ENCODE measurements at regions not wholly inside any gene's neighbourhood (a gene's known extent, or its start where the extent isn't known, plus 50 kb on each side); places are given as distances from the start of the nearest gene placed in this dataset.

DNA sequence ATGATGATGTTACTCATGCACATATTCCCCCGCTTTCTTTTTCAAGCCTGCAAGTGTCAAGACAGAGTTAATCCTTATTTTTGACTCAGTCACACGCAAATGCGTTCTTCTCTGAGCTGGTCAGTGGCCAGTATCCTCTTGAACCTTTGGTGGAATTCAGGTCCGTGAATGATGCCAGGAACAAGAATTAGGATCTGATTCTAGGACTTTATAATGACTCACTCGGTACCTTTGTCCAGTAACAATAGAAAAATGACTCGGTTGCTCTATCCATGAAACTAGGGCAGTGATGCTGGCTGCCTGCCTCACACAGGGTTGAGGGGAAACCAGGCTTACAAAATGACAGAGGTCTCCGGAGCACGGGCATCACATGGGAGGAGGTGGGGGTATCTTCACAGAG lies 185.8 kb upstream of the NUDT4 start:
- Histone ChIP-seq H3K27ac (ENCODE audit: low read depth, low read length) (peak overlapping the region; percentile 59), H3K4me1 (ENCODE audit: control insufficient read depth, insufficient read depth, low read length, unreplicated experiment) (peaks cover 22% of the 10 kb centered on the region), H3K36me3 (ENCODE audit: insufficient read depth, low read length) (no peaks in the 10 kb centered on the region), H3K79me2 (ENCODE audit: control insufficient read depth, insufficient read depth, low read length, unreplicated experiment) (no peaks in the 10 kb centered on the region), H2AFZ (ENCODE audit: low read length, unreplicated experiment) (peak overlapping the region; percentile 92), H3K27me3 (ENCODE audit: insufficient read depth, low read length) (no peaks in the 10 kb centered on the region), H3K4me3 (ENCODE audit: low read depth, low read length) (peak overlapping the region; percentile 68)

DNA sequence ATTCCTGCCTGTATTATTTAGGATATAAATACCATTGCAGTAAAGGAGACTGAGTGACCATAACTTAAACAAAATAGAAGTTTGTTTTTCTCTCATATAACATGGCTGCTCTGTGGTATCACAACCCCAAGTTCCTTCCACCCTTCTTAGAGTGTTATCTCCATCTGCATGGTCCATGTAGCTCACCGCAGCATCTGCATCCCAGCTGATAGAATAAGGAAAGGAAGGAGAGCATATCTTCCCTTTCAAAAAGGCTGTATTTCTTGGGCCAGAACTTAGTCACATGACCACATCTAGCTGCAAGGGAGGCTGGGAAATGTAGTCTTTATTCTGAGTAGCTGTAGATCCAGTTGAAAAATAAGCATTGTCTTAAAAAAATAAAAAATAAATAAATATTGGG lies 184.8 kb upstream of the NUDT4 start:
- no peaks in the 10 kb centered on the region for H3K27me3 ChIP-seq (ENCODE audit: insufficient read depth, low read length)
- H3K4me1 ChIP-seq (ENCODE audit: control insufficient read depth, insufficient read depth, low read length, unreplicated experiment): peaks cover 31% of the 10 kb centered on the region
- H3K4me3 ChIP-seq (ENCODE audit: low read depth, low read length): no peak overlapping the region
- H2AFZ ChIP-seq (ENCODE audit: low read length, unreplicated experiment): no peak overlapping the region
- H3K36me3 ChIP-seq (ENCODE audit: insufficient read depth, low read length): no peaks in the 10 kb centered on the region
- no peaks in the 10 kb centered on the region for H3K79me2 ChIP-seq (ENCODE audit: control insufficient read depth, insufficient read depth, low read length, unreplicated experiment)
- no peak overlapping the region for H3K27ac ChIP-seq (ENCODE audit: low read depth, low read length)

DNA sequence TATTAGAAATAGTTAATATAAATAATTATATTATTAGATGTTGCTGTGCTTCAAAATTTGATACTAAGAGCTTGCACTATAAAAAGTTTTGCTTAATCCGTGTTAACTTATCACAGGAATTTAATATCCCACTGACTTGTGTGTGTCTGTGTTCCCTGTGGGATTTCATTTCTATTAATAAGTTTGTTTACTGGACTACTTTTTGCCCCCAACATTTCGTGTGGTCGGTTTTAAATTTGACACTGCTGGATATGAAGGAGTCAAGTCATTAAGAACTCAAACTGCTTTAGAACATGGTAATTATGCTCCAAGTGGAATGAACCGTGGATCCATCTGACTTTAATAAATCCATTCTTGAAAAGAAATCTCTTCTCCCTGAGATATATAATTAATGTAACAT lies 182.2 kb upstream of the NUDT4 start:
- no peaks in the 10 kb centered on the region for H3K36me3 ChIP-seq (ENCODE audit: insufficient read depth, low read length)
- no peak overlapping the region for H2AFZ ChIP-seq (ENCODE audit: low read length, unreplicated experiment)
- no peaks in the 10 kb centered on the region for H3K79me2 ChIP-seq (ENCODE audit: control insufficient read depth, insufficient read depth, low read length, unreplicated experiment)
- H3K4me3 ChIP-seq (ENCODE audit: low read depth, low read length): no peak overlapping the region
- no peak overlapping the region for H3K27ac ChIP-seq (ENCODE audit: low read depth, low read length)
- H3K27me3 ChIP-seq (ENCODE audit: insufficient read depth, low read length): no peaks in the 10 kb centered on the region
- peaks cover 55% of the 10 kb centered on the region for H3K4me1 ChIP-seq (ENCODE audit: control insufficient read depth, insufficient read depth, low read length, unreplicated experiment)

DNA sequence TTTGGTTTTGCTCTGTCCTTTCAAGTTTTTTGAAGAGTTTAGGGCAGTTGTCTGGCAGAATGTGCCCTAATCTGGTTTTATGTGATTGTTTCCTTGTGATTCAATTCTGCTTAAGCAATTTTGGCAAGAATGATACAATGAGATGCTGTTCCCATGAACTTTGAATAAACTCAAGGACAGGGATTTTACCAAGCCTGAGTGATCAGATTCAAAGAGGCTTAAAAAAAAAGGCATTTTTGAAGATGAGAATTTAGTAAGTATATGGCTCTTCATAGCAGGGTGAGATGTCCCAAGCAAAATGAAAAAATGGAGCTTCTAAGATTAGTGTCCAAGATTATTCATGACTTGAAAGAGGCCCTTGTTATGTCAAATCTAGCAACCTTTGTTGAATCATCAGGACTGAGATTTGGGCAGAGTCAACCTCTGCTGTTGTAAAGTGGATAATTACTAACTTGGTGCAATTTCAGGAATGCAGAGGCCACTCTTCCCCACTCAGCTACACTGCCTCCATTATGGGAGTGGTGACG lies 180.6 kb upstream of the NUDT4 start:
- Histone ChIP-seq H3K4me1 (ENCODE audit: control insufficient read depth, insufficient read depth, low read length, unreplicated experiment) (peaks cover 44% of the 10 kb centered on the region), H3K36me3 (ENCODE audit: insufficient read depth, low read length) (no peaks in the 10 kb centered on the region), H3K27me3 (ENCODE audit: insufficient read depth, low read length) (no peaks in the 10 kb centered on the region), H2AFZ (ENCODE audit: low read length, unreplicated experiment) (peak overlapping the region; percentile 26), H3K79me2 (ENCODE audit: control insufficient read depth, insufficient read depth, low read length, unreplicated experiment) (no peaks in the 10 kb centered on the region), H3K27ac (ENCODE audit: low read depth, low read length) (peak overlapping the region; percentile 25; the same call in 1 of the 2 replicates), H3K4me3 (ENCODE audit: low read depth, low read length) (no peak overlapping the region; the same call in 1 of the 2 replicates)

DNA sequence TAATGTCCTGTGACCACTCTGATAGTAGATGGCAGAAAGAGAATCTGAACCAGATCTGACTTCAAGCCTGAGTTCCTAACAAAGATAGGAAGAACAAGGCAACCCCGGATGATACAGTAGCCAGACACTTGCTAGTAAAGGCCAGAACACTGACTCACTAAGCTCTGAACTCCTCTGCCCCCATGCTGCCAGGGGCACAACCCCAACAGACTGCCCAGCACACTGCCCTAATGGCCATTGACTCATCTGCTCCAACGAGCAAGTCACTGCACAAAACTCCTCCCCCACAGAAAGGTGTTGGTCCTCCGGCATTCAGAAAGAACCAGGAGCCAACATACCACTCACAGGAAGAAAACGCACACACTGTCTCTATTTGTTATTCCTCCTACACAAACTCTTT lies 179.6 kb upstream of the NUDT4 start:
- H3K27ac ChIP-seq (ENCODE audit: low read depth, low read length): peak overlapping the region; percentile 25
- H3K79me2 ChIP-seq (ENCODE audit: control insufficient read depth, insufficient read depth, low read length, unreplicated experiment): no peaks in the 10 kb centered on the region
- no peak overlapping the region for H2AFZ ChIP-seq (ENCODE audit: low read length, unreplicated experiment)
- H3K4me1 ChIP-seq (ENCODE audit: control insufficient read depth, insufficient read depth, low read length, unreplicated experiment): peaks cover 39% of the 10 kb centered on the region
- peak overlapping the region; percentile 15; the same call in 1 of the 2 replicates for H3K4me3 ChIP-seq (ENCODE audit: low read depth, low read length)
- H3K27me3 ChIP-seq (ENCODE audit: insufficient read depth, low read length): no peaks in the 10 kb centered on the region
- H3K36me3 ChIP-seq (ENCODE audit: insufficient read depth, low read length): no peaks in the 10 kb centered on the region

DNA sequence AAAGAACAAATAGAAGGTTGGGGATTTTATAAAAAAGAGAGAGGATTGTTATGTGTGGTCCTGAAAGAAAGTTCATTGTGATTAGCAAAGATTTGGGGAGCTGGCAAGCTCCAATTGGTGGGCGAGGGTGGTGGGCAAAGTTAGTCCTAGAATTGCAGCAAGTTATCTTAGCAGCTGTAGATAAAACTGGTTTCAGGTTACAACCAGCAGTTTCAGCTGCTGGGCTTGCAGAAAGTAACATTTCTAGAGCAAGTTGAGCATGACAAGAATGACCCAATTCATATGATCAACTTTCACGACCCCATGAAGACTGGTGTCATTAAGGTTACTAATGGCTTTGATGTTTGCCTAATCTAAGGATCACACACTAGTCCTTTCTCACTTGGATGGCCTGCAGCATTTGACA lies 177.9 kb upstream of the NUDT4 start:
- Histone ChIP-seq H3K27me3 (ENCODE audit: insufficient read depth, low read length) (no peaks in the 10 kb centered on the region), H3K4me1 (ENCODE audit: control insufficient read depth, insufficient read depth, low read length, unreplicated experiment) (peaks cover 39% of the 10 kb centered on the region), H2AFZ (ENCODE audit: low read length, unreplicated experiment) (no peak overlapping the region), H3K36me3 (ENCODE audit: insufficient read depth, low read length) (no peaks in the 10 kb centered on the region), H3K27ac (ENCODE audit: low read depth, low read length) (no peak overlapping the region), H3K4me3 (ENCODE audit: low read depth, low read length) (no peak overlapping the region), H3K79me2 (ENCODE audit: control insufficient read depth, insufficient read depth, low read length, unreplicated experiment) (no peaks in the 10 kb centered on the region)

DNA sequence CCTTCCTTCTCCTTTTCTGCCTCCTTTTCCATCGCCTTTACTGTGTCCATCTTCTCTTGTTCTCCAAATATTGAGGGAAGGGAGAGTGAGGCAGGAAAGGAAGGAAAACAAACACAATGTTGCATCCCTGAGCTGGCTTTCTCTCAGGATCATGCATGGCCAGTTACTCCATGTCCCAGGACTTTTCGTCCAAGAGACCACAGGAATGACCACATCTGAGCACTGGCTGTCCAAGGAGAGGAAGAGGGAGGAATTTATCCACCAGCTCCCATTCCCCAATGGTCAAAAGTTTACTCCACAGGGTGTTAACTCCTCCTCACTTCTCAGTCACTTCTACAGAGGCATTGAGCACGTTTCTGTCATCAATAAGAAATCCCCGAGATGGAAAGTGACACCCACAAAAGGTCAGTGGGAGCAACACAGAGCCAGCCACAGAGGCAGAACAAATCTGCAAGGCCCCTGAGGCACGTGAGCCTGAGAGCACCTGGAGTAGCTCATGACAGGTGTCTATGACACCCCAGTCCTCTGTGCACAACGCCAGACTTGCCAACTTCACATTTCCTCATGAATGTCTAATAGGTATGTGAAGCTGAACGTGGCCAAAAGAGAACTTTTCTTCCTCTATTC lies 177.3 kb upstream of the NUDT4 start:
- no peak overlapping the region for H3K4me3 ChIP-seq (ENCODE audit: low read depth, low read length)
- H2AFZ ChIP-seq (ENCODE audit: low read length, unreplicated experiment): no peak overlapping the region
- no peaks in the 10 kb centered on the region for H3K36me3 ChIP-seq (ENCODE audit: insufficient read depth, low read length)
- H3K4me1 ChIP-seq (ENCODE audit: control insufficient read depth, insufficient read depth, low read length, unreplicated experiment): peaks cover 39% of the 10 kb centered on the region
- H3K79me2 ChIP-seq (ENCODE audit: control insufficient read depth, insufficient read depth, low read length, unreplicated experiment): no peaks in the 10 kb centered on the region
- H3K27ac ChIP-seq (ENCODE audit: low read depth, low read length): no peak overlapping the region
- no peaks in the 10 kb centered on the region for H3K27me3 ChIP-seq (ENCODE audit: insufficient read depth, low read length)

DNA sequence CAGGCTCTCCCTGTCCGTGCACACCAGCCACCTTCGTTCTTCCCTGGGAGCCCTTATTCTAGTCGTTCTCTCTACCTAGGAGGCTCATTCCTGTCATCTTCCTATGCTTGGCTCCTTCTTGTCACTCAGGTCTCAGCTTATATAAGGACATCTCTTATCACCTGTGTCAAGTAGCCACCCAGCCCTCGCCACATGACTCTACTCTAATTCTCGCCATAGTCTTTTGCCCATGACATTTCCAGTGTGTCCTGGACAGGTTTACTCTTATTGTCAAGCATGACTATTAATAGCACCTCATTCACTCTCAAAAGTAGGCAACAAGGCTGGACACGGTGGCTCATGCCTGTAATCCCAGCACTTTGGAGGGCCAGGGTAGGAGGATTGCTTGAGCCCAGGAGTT lies 175.7 kb upstream of the NUDT4 start:
- Histone ChIP-seq H3K4me1 (ENCODE audit: control insufficient read depth, insufficient read depth, low read length, unreplicated experiment) (peaks cover 34% of the 10 kb centered on the region), H3K27ac (ENCODE audit: low read depth, low read length) (no peak overlapping the region), H2AFZ (ENCODE audit: low read length, unreplicated experiment) (no peak overlapping the region), H3K27me3 (ENCODE audit: insufficient read depth, low read length) (no peaks in the 10 kb centered on the region), H3K36me3 (ENCODE audit: insufficient read depth, low read length) (no peaks in the 10 kb centered on the region), H3K79me2 (ENCODE audit: control insufficient read depth, insufficient read depth, low read length, unreplicated experiment) (no peaks in the 10 kb centered on the region), H3K4me3 (ENCODE audit: low read depth, low read length) (no peak overlapping the region)

DNA sequence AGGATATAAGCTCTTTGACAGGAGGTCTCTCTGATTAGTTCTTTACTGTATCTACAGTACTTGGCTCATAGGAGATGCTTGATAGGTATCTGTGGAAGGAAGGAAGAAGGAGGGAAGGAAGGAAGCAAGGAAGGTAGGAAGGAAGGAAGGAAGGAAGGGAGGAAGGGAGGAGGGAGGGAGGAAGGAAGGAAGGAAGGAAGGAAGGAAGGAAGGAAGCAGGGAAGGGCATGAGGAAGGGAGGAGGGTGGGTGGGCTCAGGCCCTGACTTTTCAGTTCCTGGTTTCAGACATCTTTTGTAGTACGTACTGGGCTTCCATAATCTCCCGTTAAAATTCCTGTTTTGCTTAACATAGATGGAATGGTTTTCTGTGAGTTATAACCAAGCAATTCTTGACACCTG lies 175.0 kb upstream of the NUDT4 start:
- Histone ChIP-seq H3K36me3 (ENCODE audit: insufficient read depth, low read length) (no peaks in the 10 kb centered on the region), H3K27ac (ENCODE audit: low read depth, low read length) (no peak overlapping the region), H3K27me3 (ENCODE audit: insufficient read depth, low read length) (no peaks in the 10 kb centered on the region), H3K79me2 (ENCODE audit: control insufficient read depth, insufficient read depth, low read length, unreplicated experiment) (no peaks in the 10 kb centered on the region), H3K4me1 (ENCODE audit: control insufficient read depth, insufficient read depth, low read length, unreplicated experiment) (peaks cover 27% of the 10 kb centered on the region), H2AFZ (ENCODE audit: low read length, unreplicated experiment) (no peak overlapping the region), H3K4me3 (ENCODE audit: low read depth, low read length) (no peak overlapping the region)

DNA sequence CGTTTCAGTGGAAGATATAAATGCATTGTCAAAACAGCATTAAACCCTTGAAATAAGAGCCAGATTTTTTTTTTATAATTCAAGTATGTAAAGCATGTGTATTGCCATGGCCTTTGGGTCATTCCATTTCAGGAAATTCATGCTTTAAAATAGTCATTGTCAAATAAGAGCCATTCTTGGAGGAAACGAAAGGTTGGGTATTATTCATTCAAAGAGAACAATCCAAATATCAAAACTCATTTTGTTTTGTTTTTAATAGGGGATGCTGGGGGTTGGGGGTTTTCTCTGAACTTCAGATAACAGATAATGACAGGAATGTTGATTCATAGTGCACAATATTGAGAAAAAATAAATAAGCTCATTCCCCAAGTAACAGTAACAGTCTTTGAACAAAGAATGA lies 174.4 kb upstream of the NUDT4 start:
- Histone ChIP-seq H3K4me1 (ENCODE audit: control insufficient read depth, insufficient read depth, low read length, unreplicated experiment) (peaks cover 21% of the 10 kb centered on the region), H3K79me2 (ENCODE audit: control insufficient read depth, insufficient read depth, low read length, unreplicated experiment) (no peaks in the 10 kb centered on the region), H2AFZ (ENCODE audit: low read length, unreplicated experiment) (no peak overlapping the region), H3K27ac (ENCODE audit: low read depth, low read length) (no peak overlapping the region), H3K27me3 (ENCODE audit: insufficient read depth, low read length) (no peaks in the 10 kb centered on the region), H3K36me3 (ENCODE audit: insufficient read depth, low read length) (no peaks in the 10 kb centered on the region), H3K4me3 (ENCODE audit: low read depth, low read length) (no peak overlapping the region)

DNA sequence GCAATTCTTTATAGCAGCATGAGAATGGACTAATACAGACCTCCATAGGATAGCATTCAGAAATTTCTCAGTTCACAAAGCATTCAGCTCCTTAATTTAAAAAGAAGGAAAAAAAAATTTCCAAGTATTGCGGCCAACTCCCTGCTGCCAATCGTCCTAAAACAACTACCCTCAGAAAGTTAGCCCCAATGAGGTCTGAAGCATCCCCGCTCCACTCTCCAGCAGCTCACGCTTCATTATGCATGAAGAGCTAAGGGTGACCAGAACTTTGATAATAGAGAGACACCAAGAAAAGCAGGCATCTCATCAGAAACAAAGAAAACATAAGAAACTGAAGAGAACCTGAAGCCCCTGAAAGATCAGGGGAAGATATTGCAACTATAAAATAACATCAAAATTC lies 172.8 kb upstream of the NUDT4 start:
- Histone ChIP-seq H2AFZ (ENCODE audit: low read length, unreplicated experiment) (no peak overlapping the region), H3K36me3 (ENCODE audit: insufficient read depth, low read length) (no peaks in the 10 kb centered on the region), H3K79me2 (ENCODE audit: control insufficient read depth, insufficient read depth, low read length, unreplicated experiment) (no peaks in the 10 kb centered on the region), H3K4me3 (ENCODE audit: low read depth, low read length) (no peak overlapping the region), H3K27me3 (ENCODE audit: insufficient read depth, low read length) (no peaks in the 10 kb centered on the region), H3K4me1 (ENCODE audit: control insufficient read depth, insufficient read depth, low read length, unreplicated experiment) (peaks cover 7% of the 10 kb centered on the region), H3K27ac (ENCODE audit: low read depth, low read length) (no peak overlapping the region)
